ENCODE measurements at regions not wholly inside any gene's neighbourhood (a gene's known extent, or its start where the extent isn't known, plus 50 kb on each side); places are given as distances from the start of the nearest gene placed in this dataset.
"Not testable (repeated sequence)": the region's sequence is repeated elsewhere in the genome, so short reads cannot be mapped to it uniquely, and the experiment has no call there.

GRCh38 chr12:14099994-14100393 lies 118.6 kb upstream of the GRIN2B start:
- Histone ChIP-seq H3K36me3 (ENCODE audit: insufficient read depth, low read length) (no peaks in the 10 kb centered on the region), H2AFZ (ENCODE audit: low read depth, low read length) (no peak overlapping the region), H3K27me3 (ENCODE audit: insufficient read depth, low read length) (no peaks in the 10 kb centered on the region), H3K9me3 (ENCODE audit: low read length) (no peaks in the 10 kb centered on the region), H3K4me1 (ENCODE audit: insufficient read depth, low read length) (no peaks in the 10 kb centered on the region), H3K4me3 (ENCODE audit: low read length) (no peak overlapping the region)

- H3K9me3 ChIP-seq (ENCODE audit: low read length); H3K36me3 ChIP-seq (ENCODE audit: insufficient read depth, low read length); H3K4me1 ChIP-seq (ENCODE audit: insufficient read depth, low read length); H3K27me3 ChIP-seq (ENCODE audit: insufficient read depth, low read length); H2AFZ ChIP-seq (ENCODE audit: low read depth, low read length); H3K4me3 ChIP-seq (ENCODE audit: low read length): not testable (repeated sequence)
Observed at GRCh38 chr12:14101556-14101955, 120.2 kb upstream of the GRIN2B start.

GRCh38 chr12:14111230-14111865 lies 129.9 kb upstream of the GRIN2B start:
- Histone ChIP-seq H3K4me3 (ENCODE audit: low read length) (no peak overlapping the region), H3K9me3 (ENCODE audit: low read length) (no peaks in the 10 kb centered on the region), H3K36me3 (ENCODE audit: insufficient read depth, low read length) (no peaks in the 10 kb centered on the region), H3K4me1 (ENCODE audit: insufficient read depth, low read length) (no peaks in the 10 kb centered on the region), H2AFZ (ENCODE audit: low read depth, low read length) (no peak overlapping the region), H3K27me3 (ENCODE audit: insufficient read depth, low read length) (no peaks in the 10 kb centered on the region)

GRCh38 chr12:14113031-14113430 lies 131.6 kb upstream of the GRIN2B start:
- no peak overlapping the region for H3K4me3 ChIP-seq (ENCODE audit: low read length)
- no peaks in the 10 kb centered on the region for H3K27me3 ChIP-seq (ENCODE audit: insufficient read depth, low read length)
- H3K36me3 ChIP-seq (ENCODE audit: insufficient read depth, low read length), result no peaks in the 10 kb centered on the region
- H3K9me3 ChIP-seq (ENCODE audit: low read length), result no peaks in the 10 kb centered on the region
- no peaks in the 10 kb centered on the region for H3K4me1 ChIP-seq (ENCODE audit: insufficient read depth, low read length)
- H2AFZ ChIP-seq (ENCODE audit: low read depth, low read length), result no peak overlapping the region

- Histone ChIP-seq H2AFZ (ENCODE audit: low read depth, low read length) (no peak overlapping the region), H3K27me3 (ENCODE audit: insufficient read depth, low read length) (no peaks in the 10 kb centered on the region), H3K4me1 (ENCODE audit: insufficient read depth, low read length) (peaks cover 11% of the 10 kb centered on the region), H3K9me3 (ENCODE audit: low read length) (no peaks in the 10 kb centered on the region), H3K36me3 (ENCODE audit: insufficient read depth, low read length) (no peaks in the 10 kb centered on the region), H3K4me3 (ENCODE audit: low read length) (no peak overlapping the region)
Observed at GRCh38 chr12:14126692-14127091, 145.3 kb upstream of the GRIN2B start.

- Histone ChIP-seq H3K4me1 (ENCODE audit: insufficient read depth, low read length) (peaks cover 11% of the 10 kb centered on the region), H2AFZ (ENCODE audit: low read depth, low read length) (no peak overlapping the region), H3K9me3 (ENCODE audit: low read length) (no peaks in the 10 kb centered on the region), H3K27me3 (ENCODE audit: insufficient read depth, low read length) (no peaks in the 10 kb centered on the region), H3K4me3 (ENCODE audit: low read length) (no peak overlapping the region), H3K36me3 (ENCODE audit: insufficient read depth, low read length) (no peaks in the 10 kb centered on the region)
Observed at GRCh38 chr12:14129611-14130195, 148.3 kb upstream of the GRIN2B start.

GRCh38 chr12:14135996-14136395 lies 154.6 kb upstream of the GRIN2B start:
- Histone ChIP-seq H3K4me1 (ENCODE audit: insufficient read depth, low read length) (no peaks in the 10 kb centered on the region), H3K36me3 (ENCODE audit: insufficient read depth, low read length) (no peaks in the 10 kb centered on the region), H3K9me3 (ENCODE audit: low read length) (no peaks in the 10 kb centered on the region), H3K4me3 (ENCODE audit: low read length) (no peak overlapping the region), H2AFZ (ENCODE audit: low read depth, low read length) (no peak overlapping the region), H3K27me3 (ENCODE audit: insufficient read depth, low read length) (no peaks in the 10 kb centered on the region)

GRCh38 chr12:14138495-14138894 lies 157.1 kb upstream of the GRIN2B start:
- Histone ChIP-seq H3K4me3 (ENCODE audit: low read length) (no peak overlapping the region), H2AFZ (ENCODE audit: low read depth, low read length) (no peak overlapping the region), H3K27me3 (ENCODE audit: insufficient read depth, low read length) (no peaks in the 10 kb centered on the region), H3K4me1 (ENCODE audit: insufficient read depth, low read length) (no peaks in the 10 kb centered on the region), H3K9me3 (ENCODE audit: low read length) (no peaks in the 10 kb centered on the region), H3K36me3 (ENCODE audit: insufficient read depth, low read length) (no peaks in the 10 kb centered on the region)

GRCh38 chr12:14148489-14149270 lies 167.3 kb upstream of the GRIN2B start:
- Histone ChIP-seq H3K4me3 (ENCODE audit: low read length) (no peak overlapping the region), H3K36me3 (ENCODE audit: insufficient read depth, low read length) (no peaks in the 10 kb centered on the region), H3K9me3 (ENCODE audit: low read length) (no peaks in the 10 kb centered on the region), H2AFZ (ENCODE audit: low read depth, low read length) (no peak overlapping the region), H3K4me1 (ENCODE audit: insufficient read depth, low read length) (no peaks in the 10 kb centered on the region), H3K27me3 (ENCODE audit: insufficient read depth, low read length) (no peaks in the 10 kb centered on the region)

- H3K4me1 ChIP-seq (ENCODE audit: insufficient read depth, low read length), result no peaks in the 10 kb centered on the region
- H3K36me3 ChIP-seq (ENCODE audit: insufficient read depth, low read length), result no peaks in the 10 kb centered on the region
- no peaks in the 10 kb centered on the region for H3K27me3 ChIP-seq (ENCODE audit: insufficient read depth, low read length)
- no peak overlapping the region for H2AFZ ChIP-seq (ENCODE audit: low read depth, low read length)
- H3K4me3 ChIP-seq (ENCODE audit: low read length), result no peak overlapping the region
- H3K9me3 ChIP-seq (ENCODE audit: low read length), result no peaks in the 10 kb centered on the region
Observed at GRCh38 chr12:14153803-14154202, 172.4 kb upstream of the GRIN2B start.

- Histone ChIP-seq H3K4me1 (ENCODE audit: insufficient read depth, low read length) (no peaks in the 10 kb centered on the region), H3K9me3 (ENCODE audit: low read length) (no peaks in the 10 kb centered on the region), H3K27me3 (ENCODE audit: insufficient read depth, low read length) (no peaks in the 10 kb centered on the region), H3K36me3 (ENCODE audit: insufficient read depth, low read length) (no peaks in the 10 kb centered on the region), H3K4me3 (ENCODE audit: low read length) (no peak overlapping the region), H2AFZ (ENCODE audit: low read depth, low read length) (no peak overlapping the region)
Observed at GRCh38 chr12:14156606-14157005, 175.2 kb upstream of the GRIN2B start.

- H3K27me3 ChIP-seq (ENCODE audit: insufficient read depth, low read length), result no peaks in the 10 kb centered on the region
- H3K36me3 ChIP-seq (ENCODE audit: insufficient read depth, low read length), result no peaks in the 10 kb centered on the region
- no peaks in the 10 kb centered on the region for H3K4me1 ChIP-seq (ENCODE audit: insufficient read depth, low read length)
- no peak overlapping the region for H3K4me3 ChIP-seq (ENCODE audit: low read length)
- H3K9me3 ChIP-seq (ENCODE audit: low read length), result no peaks in the 10 kb centered on the region
- no peak overlapping the region for H2AFZ ChIP-seq (ENCODE audit: low read depth, low read length)
Observed at GRCh38 chr12:14157088-14157747, 175.8 kb upstream of the GRIN2B start.

GRCh38 chr12:14164266-14164665 lies 182.9 kb upstream of the GRIN2B start:
- H2AFZ ChIP-seq (ENCODE audit: low read depth, low read length), result no peak overlapping the region
- no peak overlapping the region for H3K4me3 ChIP-seq (ENCODE audit: low read length)
- no peaks in the 10 kb centered on the region for H3K9me3 ChIP-seq (ENCODE audit: low read length)
- H3K4me1 ChIP-seq (ENCODE audit: insufficient read depth, low read length), result peaks cover 5% of the 10 kb centered on the region
- no peaks in the 10 kb centered on the region for H3K36me3 ChIP-seq (ENCODE audit: insufficient read depth, low read length)
- no peaks in the 10 kb centered on the region for H3K27me3 ChIP-seq (ENCODE audit: insufficient read depth, low read length)
